Endothelial cell of hepatic sinusoid (primary cell): ENCODE measurements at regions not wholly inside any gene's neighbourhood (a gene's known extent, or its start where the extent isn't known, plus 50 kb on each side); places are given as distances from the start of the nearest gene placed in this dataset.

Source experiments
- in situ Hi-C: cut with HindIII; loops from 2 replicates; pipeline ENCODE4 v1.10.0; 2017; ENCODE audit warnings: low sequenced_read_pairs

- in situ Hi-C loops = no loop called here
These were observed 118.4 kb upstream of the IRX5 start for GRCh38 chr16:54812229-54812628.

DNA sequence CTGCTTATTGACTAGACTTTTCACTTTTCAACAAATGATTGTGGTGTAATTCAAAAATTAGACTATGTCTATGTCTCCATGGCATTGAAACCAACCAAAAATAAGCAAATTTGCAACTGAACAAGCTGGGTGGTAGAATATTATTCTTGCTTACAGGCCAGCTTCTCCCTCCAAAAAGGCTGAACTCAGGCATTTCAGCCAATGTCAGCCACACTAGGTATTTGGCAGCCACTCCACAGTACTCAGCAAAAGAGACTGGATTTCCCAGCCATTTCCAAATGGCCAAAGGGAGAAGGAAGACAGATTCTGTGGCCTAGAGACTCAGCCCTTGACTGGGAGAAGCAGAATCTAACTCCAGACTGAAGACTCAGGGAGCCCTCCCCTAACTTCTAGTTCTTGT, 121.8 kb upstream of the IRX5 start:
- in situ Hi-C loops = no loop called here

- in situ Hi-C loops = no loop called here
These were observed 123.7 kb upstream of the IRX5 start for GRCh38 chr16:54806881-54807360.

- in situ Hi-C loops = no loop called here
These were observed 124.3 kb upstream of the IRX5 start for GRCh38 chr16:54806378-54806777.

GRCh38 chr16:54805648-54806047, 125.0 kb upstream of the IRX5 start:
- in situ Hi-C loops = no loop called here

DNA sequence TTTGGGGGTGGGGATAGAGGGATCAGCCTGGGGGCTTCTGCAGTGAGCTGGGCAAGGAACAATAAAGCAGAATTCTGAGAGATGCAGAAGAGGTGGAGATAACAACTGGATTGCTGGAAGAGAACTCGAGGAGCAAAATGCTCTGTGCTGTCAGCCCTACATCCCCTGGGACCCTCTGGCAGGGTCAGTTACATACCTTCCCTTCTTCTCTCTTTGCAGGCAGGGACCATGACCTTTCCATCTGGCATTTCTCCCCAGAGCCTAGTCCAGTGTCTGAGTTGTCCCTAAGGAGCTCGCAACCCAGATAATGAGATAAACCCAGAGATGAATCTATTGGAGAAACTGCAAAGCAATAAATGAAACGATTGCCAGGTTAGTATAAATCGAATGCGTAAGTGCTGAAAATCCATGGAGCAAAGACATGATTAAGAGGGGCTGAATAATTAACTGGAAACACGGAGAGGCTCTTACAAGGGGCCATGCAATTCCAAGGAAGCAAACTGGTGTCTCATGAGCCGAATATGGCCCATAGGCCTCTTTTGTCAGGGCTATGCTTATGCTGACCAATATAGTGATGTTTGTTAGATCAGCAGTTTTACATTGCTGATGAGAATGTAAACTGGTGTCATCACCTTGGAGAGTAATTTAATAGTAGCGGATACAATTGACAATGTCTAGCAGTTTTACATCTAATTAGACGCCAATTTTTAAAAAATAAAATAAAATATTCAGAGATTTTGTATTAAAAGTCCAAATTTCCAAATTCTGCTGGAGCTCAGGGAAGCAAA, 129.4 kb upstream of the IRX5 start:
- in situ Hi-C loops = no loop called here

GRCh38 chr16:54798267-54798666, 132.4 kb upstream of the IRX5 start:
- in situ Hi-C loops = no loop called here

DNA sequence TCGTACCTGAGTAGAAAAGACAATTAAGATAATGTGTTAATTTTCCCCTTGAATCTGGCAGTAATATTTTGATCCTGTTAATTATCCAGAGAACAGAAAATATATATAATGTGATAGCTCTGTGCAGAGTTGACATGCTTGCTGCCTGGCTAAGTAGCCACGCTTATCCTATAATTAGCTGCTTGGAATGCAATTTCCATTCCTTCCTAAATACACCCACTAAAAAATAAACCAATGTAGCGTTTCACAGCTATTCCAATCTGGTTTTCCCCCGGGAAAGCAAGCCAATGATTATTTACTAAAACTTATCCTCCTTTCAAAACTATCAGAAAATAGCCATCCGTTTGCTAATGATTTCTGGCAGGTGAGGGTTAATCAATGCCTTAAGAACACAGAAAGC, 134.5 kb upstream of the IRX5 start:
- in situ Hi-C loops = no loop called here

DNA sequence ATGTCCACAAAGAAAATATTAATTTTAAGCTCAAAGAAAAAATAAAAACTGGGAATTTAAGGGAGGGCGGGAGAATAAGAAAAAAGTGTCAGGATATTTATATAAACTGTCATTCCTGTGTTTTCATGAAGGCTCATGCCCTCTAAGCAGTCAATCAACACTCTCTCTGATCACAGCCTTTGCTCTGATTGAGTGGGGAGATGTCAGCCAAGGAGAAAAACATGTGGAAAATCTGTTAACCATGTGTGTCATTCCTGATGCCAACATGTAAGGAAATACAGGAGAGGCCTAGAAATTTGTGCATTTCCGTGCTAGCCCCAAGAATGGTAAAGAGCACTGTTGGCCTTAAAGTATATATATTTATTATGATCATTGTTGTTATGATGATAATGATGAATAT, 137.9 kb upstream of the IRX5 start:
- in situ Hi-C loops = no loop called here

GRCh38 chr16:54787045-54787444, 143.6 kb upstream of the IRX5 start:
- in situ Hi-C loops = no loop called here

DNA sequence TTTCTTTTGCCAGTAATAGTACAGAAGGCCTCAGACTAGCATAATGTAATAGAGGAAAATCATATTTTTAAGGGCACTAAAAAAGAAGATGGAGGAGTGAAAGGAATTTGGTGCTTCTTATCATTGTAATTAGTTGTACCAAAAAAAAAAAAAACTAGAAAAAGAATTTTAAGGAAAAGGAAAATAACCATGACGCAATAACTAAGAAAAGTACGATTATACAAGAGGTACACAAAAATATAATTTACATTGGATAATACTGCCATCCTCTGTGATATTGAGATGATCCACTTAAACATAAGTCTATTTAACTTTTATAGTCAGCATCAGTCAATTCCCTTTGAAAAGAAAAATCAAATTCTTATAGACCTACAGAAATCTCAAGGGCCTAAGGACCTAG, 146.7 kb upstream of the IRX5 start:
- in situ Hi-C loops = no loop called here

DNA sequence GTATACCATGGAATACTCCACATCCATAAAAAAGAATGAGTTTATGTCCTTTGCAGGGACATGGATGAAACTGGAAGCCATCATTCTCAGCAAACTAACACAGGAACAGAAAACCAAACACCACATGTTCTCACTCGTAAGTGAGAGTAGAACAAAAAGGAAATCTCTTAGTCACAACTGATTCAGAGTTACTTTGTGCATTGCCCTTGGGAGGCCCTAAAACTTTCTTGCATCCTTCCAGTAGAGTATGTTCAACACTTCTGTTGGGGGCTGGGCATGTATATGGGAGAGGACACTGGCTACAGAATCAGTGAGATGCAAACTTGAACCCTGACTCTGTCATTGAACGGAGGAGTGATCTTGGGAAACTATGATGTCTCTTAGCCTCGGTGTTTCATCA, 147.4 kb upstream of the IRX5 start:
- in situ Hi-C loops = no loop called here

DNA sequence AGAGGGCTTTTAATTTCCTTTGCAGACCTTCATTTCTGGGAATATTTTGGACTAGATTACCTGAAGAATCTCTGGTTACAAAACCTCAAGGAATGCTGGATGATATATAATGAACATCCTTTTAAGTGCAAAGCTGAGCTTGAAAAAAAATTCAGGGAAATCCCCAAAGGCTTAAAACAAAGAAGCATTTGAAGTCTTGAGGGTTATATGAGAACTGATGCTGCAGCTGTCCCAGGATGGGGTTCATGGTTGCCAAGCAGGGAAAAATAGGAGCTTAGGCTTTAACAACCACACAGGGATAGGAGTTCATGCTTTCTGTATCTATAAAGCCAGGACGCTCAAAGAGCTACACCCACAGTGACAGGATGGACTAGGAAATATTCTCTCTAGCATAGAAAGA, 150.4 kb upstream of the IRX5 start:
- in situ Hi-C loops = no loop called here

DNA sequence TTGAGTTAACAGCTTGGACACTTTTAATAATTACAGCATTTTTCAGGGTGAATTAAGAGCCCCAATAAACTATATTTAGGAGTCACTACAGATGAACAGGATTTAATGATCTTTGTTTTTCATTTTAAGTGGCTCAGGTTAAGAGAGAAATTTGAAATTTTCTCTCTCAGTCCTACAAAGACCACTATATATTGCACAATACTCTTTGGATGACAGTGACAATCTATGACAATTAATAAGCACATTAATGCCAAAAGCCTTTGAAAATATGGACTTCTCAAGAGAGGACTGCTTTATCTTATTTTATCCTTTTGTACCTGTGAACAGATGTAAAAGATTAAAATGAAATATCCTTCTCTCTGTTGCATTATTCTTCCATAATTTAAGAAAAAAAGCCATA, 151.1 kb upstream of the IRX5 start:
- in situ Hi-C loops = no loop called here

DNA sequence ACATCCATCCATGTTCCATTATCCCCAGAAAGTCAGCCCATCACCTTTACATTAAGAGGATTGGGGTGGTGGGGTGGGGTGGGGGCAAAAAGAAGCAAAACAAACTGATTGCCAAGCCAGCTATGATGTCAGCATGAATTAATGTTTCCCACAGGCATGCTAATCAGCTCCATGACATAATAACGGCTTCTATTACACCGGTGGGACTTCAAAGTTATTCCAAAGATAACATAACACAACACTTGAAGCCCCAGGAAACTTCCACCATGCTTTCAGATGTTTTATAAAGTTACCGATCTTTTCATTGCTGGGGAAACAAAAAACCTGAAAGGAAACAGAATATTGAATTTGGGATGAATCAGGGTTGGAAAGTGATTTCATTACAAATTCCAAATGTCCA, 155.9 kb upstream of the IRX5 start:
- in situ Hi-C loops = no loop called here

DNA sequence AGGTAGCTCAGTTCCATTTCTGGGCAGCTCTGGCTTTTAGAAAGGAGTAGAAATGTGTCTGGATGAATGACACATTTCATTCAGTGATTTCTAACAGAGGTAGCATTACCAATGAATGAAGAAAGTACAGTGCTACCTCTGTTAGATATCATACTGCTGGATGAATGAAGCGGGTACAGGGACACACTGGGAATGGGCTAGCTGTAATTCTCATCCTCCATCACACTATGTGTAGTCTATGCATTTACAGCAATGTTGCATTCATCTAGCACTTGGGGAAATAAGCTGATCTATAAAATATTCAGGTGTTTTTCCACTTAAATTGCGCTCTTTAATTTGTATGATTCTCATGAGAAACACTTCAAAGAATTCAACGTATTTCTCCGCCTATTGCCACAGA, 158.3 kb upstream of the IRX5 start:
- in situ Hi-C loops = no loop called here

DNA sequence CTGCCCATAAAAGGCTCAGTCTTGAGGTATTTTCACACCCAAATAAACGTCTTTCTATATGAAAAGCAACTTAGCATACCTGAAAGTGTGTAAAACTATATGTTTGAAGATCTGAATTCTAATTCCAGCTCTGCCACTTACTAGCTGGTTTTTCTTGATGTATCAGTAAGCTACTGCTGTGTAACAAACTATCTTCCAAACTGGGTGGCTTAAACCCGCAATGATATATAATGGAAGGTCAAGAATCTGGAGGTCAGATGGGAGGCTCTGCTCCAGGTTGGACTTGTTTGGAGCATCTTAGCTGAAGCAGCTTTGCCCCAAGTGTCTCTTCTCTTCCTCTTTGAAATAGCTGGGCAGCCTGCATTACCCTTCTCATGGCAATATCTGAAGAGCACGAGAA, 164.3 kb upstream of the IRX5 start:
- in situ Hi-C loops = no loop called here

DNA sequence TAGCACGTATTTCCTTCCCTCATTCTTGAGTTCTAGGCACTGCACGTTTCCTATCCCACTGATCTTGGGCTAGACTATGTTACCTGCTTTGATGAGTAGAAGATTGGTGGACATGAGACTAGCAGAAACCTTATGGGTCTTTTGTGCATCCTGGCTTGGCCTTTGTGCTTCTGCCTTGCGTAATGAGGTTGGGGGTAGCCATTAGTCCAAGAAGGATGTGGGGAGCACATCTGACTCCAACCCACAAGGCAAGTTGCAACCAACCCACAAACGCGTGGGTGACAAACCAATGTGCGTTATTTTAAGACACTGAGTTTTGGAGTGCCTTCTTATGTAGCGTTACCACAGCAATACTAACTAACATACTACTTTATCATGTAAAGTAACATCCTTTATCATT, 180.4 kb upstream of the IRX5 start:
- in situ Hi-C loops = no loop called here

DNA sequence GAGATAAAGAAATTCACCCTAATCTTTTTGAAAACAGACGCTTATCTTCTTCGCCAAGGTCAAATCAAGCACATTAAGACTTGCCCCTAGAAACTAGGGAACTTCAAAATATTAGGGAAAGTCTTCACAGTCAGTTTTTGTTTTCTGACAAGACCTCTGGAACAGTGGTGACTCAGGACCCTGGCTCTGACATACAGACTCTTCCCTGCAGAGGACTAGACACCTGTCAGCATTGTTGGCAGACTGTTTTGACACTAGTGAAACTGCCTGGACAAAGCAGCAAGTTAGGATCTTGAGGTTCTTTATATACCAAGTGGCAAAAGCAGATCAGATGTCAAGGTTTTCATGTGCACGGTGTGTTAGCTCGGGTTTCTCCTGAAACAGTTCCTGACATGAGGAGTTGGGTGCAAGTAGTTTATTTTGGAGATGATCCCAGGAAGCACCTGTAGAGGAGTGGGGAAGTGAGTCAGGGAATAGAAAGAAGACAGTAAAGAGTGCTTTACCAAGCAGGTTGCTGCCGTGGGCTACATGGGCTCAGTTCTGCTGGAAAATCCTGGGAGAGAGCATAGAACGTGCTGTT, 182.0 kb upstream of the IRX5 start:
- in situ Hi-C loops = no loop called here

DNA sequence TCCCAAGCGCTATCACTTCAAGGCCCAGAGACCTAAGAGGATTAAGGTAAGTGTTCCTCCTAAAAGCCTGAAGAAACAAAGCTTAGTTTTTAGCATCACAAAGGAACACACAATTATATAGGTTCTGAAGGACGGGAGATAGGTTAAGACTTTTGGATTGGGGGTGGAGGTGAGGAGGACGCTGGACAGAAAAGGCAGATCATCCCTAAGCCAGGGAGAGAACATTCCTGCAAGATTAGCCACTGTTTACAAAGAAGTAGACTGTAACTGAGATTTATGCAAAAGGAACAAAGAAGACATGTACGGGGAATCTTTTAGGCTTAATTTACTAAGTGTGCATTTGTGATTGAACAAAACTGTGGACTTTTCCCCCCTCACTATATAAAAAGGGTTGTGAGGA, 184.1 kb upstream of the IRX5 start:
- in situ Hi-C loops = no loop called here

DNA sequence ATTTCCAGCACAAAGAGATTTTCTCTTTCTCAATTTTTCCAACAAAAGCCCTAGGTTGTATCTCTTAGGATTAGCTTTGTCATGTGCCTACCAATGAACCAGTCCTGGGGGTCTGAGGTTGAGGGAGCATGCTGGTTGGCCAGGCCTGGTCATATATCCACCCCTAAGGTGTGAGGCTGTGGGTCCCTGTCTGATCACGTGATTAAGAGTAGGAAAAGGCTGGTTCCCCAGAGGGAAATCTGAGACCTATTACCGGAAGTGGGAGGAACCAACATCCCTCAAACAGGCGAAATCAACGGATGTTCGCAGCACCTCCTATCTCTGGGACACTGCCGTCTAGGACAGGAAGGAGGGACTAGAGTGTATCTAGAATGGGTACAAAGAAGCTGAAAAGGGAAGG, 185.7 kb upstream of the IRX5 start:
- in situ Hi-C loops = no loop called here

DNA sequence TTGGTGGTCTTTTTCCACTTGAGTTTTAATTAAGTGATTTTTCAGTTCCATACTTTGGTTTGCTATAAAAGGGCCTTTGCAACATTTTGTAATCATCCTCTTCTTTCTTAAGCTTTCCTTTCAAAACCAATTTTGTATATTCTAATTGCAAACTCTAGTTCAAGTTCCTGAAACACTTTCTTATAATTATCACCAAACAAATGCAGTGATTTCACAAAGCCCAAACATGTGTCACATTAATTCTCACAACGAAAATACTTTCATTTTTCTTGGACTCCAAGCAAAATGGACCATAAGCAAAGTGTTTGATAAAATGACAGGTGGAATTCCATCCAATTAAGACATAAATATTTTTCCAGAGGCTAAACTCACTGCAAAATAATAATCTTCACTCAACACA, 188.2 kb upstream of the IRX5 start:
- in situ Hi-C loops = no loop called here

DNA sequence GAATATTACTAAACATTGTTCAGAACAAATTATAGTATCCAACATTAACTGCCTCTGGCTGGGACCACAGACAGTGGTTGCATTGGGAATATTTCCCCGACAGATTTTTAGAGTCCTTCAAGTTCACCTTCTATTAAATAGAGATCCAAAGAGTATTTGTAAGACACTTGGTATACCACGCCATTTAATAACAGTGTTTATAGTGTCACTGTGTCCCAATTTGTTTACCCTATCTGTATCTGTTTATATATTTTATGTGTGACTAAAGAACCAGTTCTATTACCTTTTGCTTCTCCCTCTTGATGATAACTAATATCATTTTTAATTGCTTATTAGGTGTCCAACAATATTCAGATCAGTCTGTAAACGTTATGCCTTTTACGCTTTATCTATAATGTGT, 191.3 kb upstream of the IRX5 start:
- in situ Hi-C loops = loop anchor here (5.0 kb wide), 1 partner anchor 57 kb away; no protein-coding TSS in a partner anchor
